GM12878 (cell line): ENCODE measurements at regions not wholly inside any gene's neighbourhood (a gene's known extent, or its start where the extent isn't known, plus 50 kb on each side); places are given as distances from the start of the nearest gene placed in this dataset.

Experiments
- ATAC-seq: fragments of 200-7000 bp; cut with Tn5 transposase; 3 replicates; pipeline ENCODE4 v1.9.1; 2020; ENCODE audit warnings: mild to moderate bottlenecking, moderate library complexity
- BruUV-seq: library from RNA; stranded (reverse); fragments of 400-500 nt; replicated peaks from 2 replicates; lab custom pipeline; 2021; lab: Mats Ljungman, UMichigan
- CTCF ChIA-PET: fragments of 300-600 bp; sonication (Branson Sonifier 250); formaldehyde crosslinking; extraction: SDS; loops from one replicate; lab custom pipeline; 2021; ENCODE audit warnings: inconsistent platforms; lab: Yijun Ruan, JAX
- POLR2A ChIA-PET: fragments of 350-600 bp; formaldehyde crosslinking; extraction: SDS; loops from one replicate; lab custom pipeline; 2021; ENCODE audit warnings: inconsistent platforms; lab: Charles Lee
- RAD21 ChIA-PET: fragments of 300-600 bp; sonication (Branson Sonifier 250); formaldehyde crosslinking; loops from one replicate; lab custom pipeline; 2023; ENCODE audit warnings: antibody characterized with exemption; ENCODE audit not compliant: unreplicated experiment; lab: Charles Lee
- SMC1A ChIA-PET: fragments of 300-600 bp; sonication (Branson Sonifier 250); formaldehyde crosslinking; loops from one replicate; lab custom pipeline; 2023; ENCODE audit not compliant: unreplicated experiment, uncharacterized antibody; lab: Charles Lee
- DNase-seq: peaks from one replicate; pipeline ENCODE4 v3.0.0-alpha.2; 2011; ENCODE audit warnings: low read depth, low spot score
- FAIRE-seq: peaks from 3 replicates; lab custom pipeline; 2011; peaks lifted over from hg19 to GRCh38; lab: Jason Lieb, UNC
- H2AFZ ChIP-seq: 2 replicates; pipeline ENCODE4 v1.6.0; 2011; ENCODE audit warnings: low read depth, low read length, control low read depth; ENCODE audit not compliant: control insufficient read depth
- H3K27ac ChIP-seq: 2 replicates; pipeline ENCODE4 v1.5.1; 2011; ENCODE audit warnings: control low read depth; ENCODE audit not compliant: control insufficient read depth, insufficient read depth
- H3K27me3 ChIP-seq, 2 experiments: replicated peaks in 1 of 2; 2 replicates each; pipeline versions ENCODE4 v1.6.0 to v1.6.1; 2011; ENCODE audit warnings: low read length in 1 of 2; ENCODE audit not compliant: control insufficient read depth in 2 of 2, insufficient read depth in 2 of 2
- H3K36me3 ChIP-seq, 2 experiments: 2 replicates each; pipeline ENCODE4 v1.5.1; 2011; ENCODE audit warnings: low read length in 1 of 2; ENCODE audit not compliant: control insufficient read depth in 2 of 2, insufficient read depth in 2 of 2
- H3K4me1 ChIP-seq: 2 replicates; pipeline ENCODE4 v1.6.1; 2011; ENCODE audit warnings: mild to moderate bottlenecking, low read length, moderate library complexity, mixed read lengths; ENCODE audit not compliant: control insufficient read depth, insufficient read depth
- H3K4me2 ChIP-seq: 2 replicates; pipeline ENCODE4 v1.6.0; 2011; ENCODE audit warnings: control low read depth; ENCODE audit not compliant: control insufficient read depth, insufficient read depth
- H3K4me3 ChIP-seq: fragments of 200-600 bp; sonication (generic); 2 replicates; pipeline ENCODE4 v1.5.1; 2016
- H3K79me2 ChIP-seq: 2 replicates; pipeline ENCODE4 v1.6.0; 2011; ENCODE audit warnings: low read length; ENCODE audit not compliant: control insufficient read depth, insufficient read depth
- H3K9ac ChIP-seq: 2 replicates; pipeline ENCODE4 v1.8.0; 2011; ENCODE audit warnings: low read length, control low read depth, mixed read lengths; ENCODE audit not compliant: control insufficient read depth, insufficient read depth
- H3K9me3 ChIP-seq: replicated peaks from 3 replicates; pipeline ENCODE4 v1.5.1; 2011; ENCODE audit warnings: mild to moderate bottlenecking, low read length; ENCODE audit not compliant: control insufficient read depth, insufficient read depth
- H4K20me1 ChIP-seq: 2 replicates; pipeline ENCODE4 v1.6.0; 2011; ENCODE audit not compliant: control insufficient read depth, insufficient read depth
- BCLAF1 ChIP-seq: fragments of 450-650 bp; IDR thresholded peaks from 2 replicates; pipeline ENCODE4 v1.6.1; 2017; ENCODE audit warnings: antibody characterized with exemption, mild to moderate bottlenecking, moderate library complexity
- BMI1 ChIP-seq: fragments of 450-650 bp; IDR thresholded peaks from 2 replicates; pipeline ENCODE4 v1.6.1; 2016; ENCODE audit warnings: mild to moderate bottlenecking, moderate library complexity, borderline replicate concordance
- CTCF ChIP-seq, 3 experiments: IDR thresholded peaks in 2 of 3; conservative IDR thresholded peaks in 1 of 3; 2 replicates each; pipeline ENCODE4 v1.5.1; 2011; ENCODE audit warnings: low read depth in 3 of 3, low read length in 3 of 3, mild to moderate bottlenecking in 3 of 3, control low read depth in 2 of 3, moderate library complexity in 2 of 3, inconsistent platforms in 1 of 3, mixed read lengths in 1 of 3; ENCODE audit not compliant: control insufficient read depth in 2 of 3, insufficient read depth in 1 of 3; ENCODE audit errors: extremely low read depth in 1 of 3
- ETV6 ChIP-seq, 2 experiments: fragments of 450-650 bp in 1 of 2; IDR thresholded peaks in 1 of 2; conservative IDR thresholded peaks in 1 of 2; 2 replicates each; pipeline ENCODE4 v1.6.1; 2014; ENCODE audit warnings: antibody characterized with exemption in 1 of 2, borderline replicate concordance in 1 of 2, low read depth in 1 of 2, mild to moderate bottlenecking in 1 of 2, moderate library complexity in 1 of 2
- IKZF1 ChIP-seq: fragments of 450-650 bp; conservative IDR thresholded peaks from 2 replicates; pipeline ENCODE4 v1.6.1; 2017; ENCODE audit warnings: antibody characterized with exemption, mild to moderate bottlenecking
- IRF3 ChIP-seq: fragments of 450-650 bp; IDR thresholded peaks from 2 replicates; pipeline ENCODE4 v1.6.1; 2014; ENCODE audit warnings: mild to moderate bottlenecking
- MLLT1 ChIP-seq: fragments of 450-650 bp; IDR thresholded peaks from 2 replicates; pipeline ENCODE4 v1.6.1; 2016; ENCODE audit warnings: mild to moderate bottlenecking
- MYC ChIP-seq: IDR thresholded peaks from 2 replicates; pipeline ENCODE4 v1.6.1; 2011; ENCODE audit warnings: mild to moderate bottlenecking, low read length, moderate library complexity, inconsistent platforms; ENCODE audit not compliant: insufficient read depth, insufficient replicate concordance, insufficient read length, severe bottlenecking
- PBX3 ChIP-seq: IDR thresholded peaks from 2 replicates; pipeline ENCODE4 v1.6.1; 2011; ENCODE audit warnings: mild to moderate bottlenecking, low read depth, low read length, moderate library complexity; ENCODE audit not compliant: insufficient replicate concordance
- PML ChIP-seq: IDR thresholded peaks from 2 replicates; pipeline ENCODE4 v1.6.1; 2012; ENCODE audit warnings: low read length, inconsistent platforms
- RAD21 ChIP-seq: IDR thresholded peaks from 2 replicates; pipeline ENCODE4 v1.6.1; 2011; ENCODE audit warnings: mild to moderate bottlenecking, low read depth, low read length, moderate library complexity; ENCODE audit not compliant: insufficient read depth
- RFX5 ChIP-seq: IDR thresholded peaks from 2 replicates; pipeline ENCODE4 v1.6.1; 2011; ENCODE audit warnings: low read depth, low read length, improper control_type of control experiment
- RUNX3 ChIP-seq: IDR thresholded peaks from 2 replicates; pipeline ENCODE4 v1.6.1; 2012; ENCODE audit warnings: low read length, inconsistent platforms
- SREBF2 ChIP-seq: IDR thresholded peaks from 2 replicates; pipeline ENCODE4 v1.6.1; 2012; ENCODE audit warnings: mild to moderate bottlenecking, low read length
- STAT3 ChIP-seq: IDR thresholded peaks from 2 replicates; pipeline ENCODE4 v1.6.1; 2011; ENCODE audit warnings: low read depth, low read length, improper control_type of control experiment
- YY1 ChIP-seq: IDR thresholded peaks from 2 replicates; pipeline ENCODE4 v1.6.1; 2011; ENCODE audit warnings: low read depth, mild to moderate bottlenecking, low read length
- WGBS: methylation state at CpG from one replicate; pipeline ENCODE4 v1.1.6; 2016; ENCODE audit warnings: low lambda C conversion rate; ENCODE audit not compliant: insufficient replicate concordance, insufficient coverage; ENCODE audit errors: missing lambda C conversion rate; 5-methylcytosine and 5-hydroxymethylcytosine counted together
- in situ Hi-C: fragments of 300-500 bp; cut with MboI; formaldehyde crosslinking; loops from 9 replicates; pipeline ENCODE4 v1.14.3; 2018; ENCODE audit warnings: mixed read lengths
- intact Hi-C: fragments of 100-400 bp; cut with micrococcal nuclease; formaldehyde crosslinking; loops from one replicate; pipeline ENCODE4 v1.14.2; 2022; ENCODE audit not compliant: unreplicated experiment

- SMC1A ChIA-PET = no interaction called here
- ATAC-seq (no peak), DNase-seq (no peak), FAIRE-seq (no peak)
- CTCF ChIA-PET = no interaction called here
- no peaks in the 10 kb centered on the region for H3K4me1 ChIP-seq
- TF ChIP-seq PML (no peak), RFX5 (no peak), PBX3 (no peak), MYC (no peak), STAT3 (no peak), BCLAF1 (no peak), YY1 (no peak), RUNX3 (no peak), IKZF1 (no peak), ETV6 (conservative IDR thresholded peaks at IDR 0.05 in 1 of 2, IDR thresholded peaks at IDR 0.05 in 1 of 2; ENCODE audit: borderline replicate concordance in 1 of 2, low read depth in 1 of 2) (no peak), IRF3 (no peak), RAD21 (no peak), CTCF (IDR thresholded peaks at IDR 0.05 in 2 of 3, conservative IDR thresholded peaks at IDR 0.05 in 1 of 3; ENCODE audit: control insufficient read depth in 2 of 3, extremely low read depth in 1 of 3, insufficient read depth in 1 of 3, low read depth in 3 of 3, low read length in 3 of 3) (no peak), MLLT1 (no peak), BMI1 (no peak), SREBF2 (no peak)
- no peaks in the 10 kb centered on the region for H3K79me2 ChIP-seq
- H3K4me2 ChIP-seq = no peak overlapping the region
- H2AFZ ChIP-seq = no peak overlapping the region
- H3K9me3 ChIP-seq = no peaks in the 10 kb centered on the region; the same call in 1 of the 3 replicates
- POLR2A ChIA-PET = no interaction called here
- no peaks in the 10 kb centered on the region for H3K27me3 ChIP-seq
- H3K27ac ChIP-seq = no peak overlapping the region
- intact Hi-C loops = no loop called here
- WGBS = 82% methylated on average over 1 of the region's 1 CpG
- H3K36me3 ChIP-seq = no peaks in the 10 kb centered on the region
- RAD21 ChIA-PET = no interaction called here
- in situ Hi-C loops = no loop called here
- H3K4me3 ChIP-seq = no peak overlapping the region
- no peaks in the 10 kb centered on the region for H4K20me1 ChIP-seq
- BruUV-seq = no TSS peak
- H3K9ac ChIP-seq = no peak overlapping the region
These were observed 148.1 kb upstream of the AGAP1 start for GRCh38 chr2:235345745-235346144.
